WTC11 (cell line): ENCODE measurements at regions not wholly inside any gene's neighbourhood (a gene's known extent, or its start where the extent isn't known, plus 50 kb on each side); places are given as distances from the start of the nearest gene placed in this dataset.

Source experiments
- ATAC-seq: fragments of 200-7000 bp; cut with Tn5 transposase; 2 replicates; pipeline ENCODE4 v1.10.0; 2021; ENCODE audit warnings: mild to moderate bottlenecking, moderate library complexity
- CTCF ChIA-PET: fragments of 300-600 bp; sonication (Branson Sonifier 250); formaldehyde crosslinking; loops from one replicate; lab custom pipeline; 2021; ENCODE audit warnings: antibody characterized with exemption; lab: Charles Lee
- POLR2A ChIA-PET: fragments of 350-600 bp; sonication (Branson Sonifier 250); formaldehyde crosslinking; loops from one replicate; lab custom pipeline; 2021; ENCODE audit warnings: antibody characterized with exemption; lab: Charles Lee
- DNase-seq: peaks from one replicate; pipeline ENCODE4 v3.0.0; 2021; ENCODE audit warnings: low spot score
- H3K27ac Mint-ChIP-seq: 2 replicates; pipeline ENCODE4 v1.8.0; 2021; ENCODE audit warnings: mixed read lengths
- H3K27me3 Mint-ChIP-seq: 2 replicates; pipeline ENCODE4 v1.8.0; 2021; ENCODE audit warnings: low read depth, mild to moderate bottlenecking, moderate library complexity, mixed read lengths
- H3K36me3 Mint-ChIP-seq: 2 replicates; pipeline ENCODE4 v1.8.0; 2021; ENCODE audit warnings: mixed read lengths
- H3K4me1 Mint-ChIP-seq: 2 replicates; pipeline ENCODE4 v1.8.0; 2022; ENCODE audit warnings: mixed read lengths
- H3K4me3 Mint-ChIP-seq: 2 replicates; pipeline ENCODE4 v1.8.0; 2021; ENCODE audit warnings: mild to moderate bottlenecking, moderate library complexity, mixed read lengths
- H3K9me3 Mint-ChIP-seq: 2 replicates; pipeline ENCODE4 v1.8.0; 2021; ENCODE audit warnings: mixed read lengths
- AFF4 ChIP-seq: sonication (generic); formaldehyde crosslinking; IDR thresholded peaks from 2 replicates; pipeline ENCODE4 v1.8.1; 2023; ENCODE audit warnings: mild to moderate bottlenecking, missing genetic modification reagents, borderline replicate concordance
- ATF1 ChIP-seq: sonication (generic); formaldehyde crosslinking; IDR thresholded peaks from 2 replicates; pipeline ENCODE4 v1.8.1; 2023; ENCODE audit warnings: mild to moderate bottlenecking, moderate library complexity, missing genetic modification reagents
- ATF6 ChIP-seq: sonication (generic); formaldehyde crosslinking; IDR thresholded peaks from 2 replicates; pipeline ENCODE4 v1.8.1; 2023; ENCODE audit warnings: mild to moderate bottlenecking, missing genetic modification reagents
- CBFB ChIP-seq: sonication (generic); formaldehyde crosslinking; IDR thresholded peaks from 2 replicates; pipeline ENCODE4 v1.8.1; 2022; ENCODE audit warnings: mild to moderate bottlenecking, low read depth, missing genetic modification reagents
- CREB1 ChIP-seq: sonication (generic); formaldehyde crosslinking; IDR thresholded peaks from 2 replicates; pipeline ENCODE4 v1.8.0; 2023; ENCODE audit warnings: mild to moderate bottlenecking, missing genetic modification reagents
- ESRRA ChIP-seq: sonication (generic); formaldehyde crosslinking; IDR thresholded peaks from 2 replicates; pipeline ENCODE4 v1.8.1; 2022; ENCODE audit warnings: mild to moderate bottlenecking, missing genetic modification reagents, borderline replicate concordance
- FOXP4 ChIP-seq: sonication (generic); formaldehyde crosslinking; IDR thresholded peaks from 2 replicates; pipeline ENCODE4 v1.8.0; 2022; ENCODE audit warnings: mild to moderate bottlenecking, missing genetic modification reagents
- MYBL2 ChIP-seq: sonication (generic); formaldehyde crosslinking; IDR thresholded peaks from 2 replicates; pipeline ENCODE4 v1.8.1; 2023; ENCODE audit warnings: mild to moderate bottlenecking, moderate library complexity, missing genetic modification reagents
- NR1H2 ChIP-seq: sonication (generic); formaldehyde crosslinking; IDR thresholded peaks from 2 replicates; pipeline ENCODE4 v1.9.0; 2021; ENCODE audit warnings: mild to moderate bottlenecking, moderate library complexity, missing genetic modification reagents
- RORB ChIP-seq: fragments of 250-450 bp; sonication (Bioruptor Pico); IDR thresholded peaks from 2 replicates; pipeline ENCODE4 v1.9.0; 2021; ENCODE audit warnings: mild to moderate bottlenecking
- SMAD4 ChIP-seq: sonication (generic); formaldehyde crosslinking; IDR thresholded peaks from 2 replicates; pipeline ENCODE4 v1.8.0; 2022; ENCODE audit warnings: mild to moderate bottlenecking, missing genetic modification reagents
- TCF7 ChIP-seq: sonication (generic); formaldehyde crosslinking; IDR thresholded peaks from 2 replicates; pipeline ENCODE4 v1.8.0; 2022; ENCODE audit warnings: mild to moderate bottlenecking, low read depth, missing genetic modification reagents, moderate library complexity
- TEAD1 ChIP-seq: sonication (generic); formaldehyde crosslinking; IDR thresholded peaks from 2 replicates; pipeline ENCODE4 v1.8.0; 2022; ENCODE audit warnings: mild to moderate bottlenecking, missing genetic modification reagents
- TEAD4 ChIP-seq: sonication (generic); formaldehyde crosslinking; IDR thresholded peaks from 2 replicates; pipeline ENCODE4 v1.8.0; 2022; ENCODE audit warnings: mild to moderate bottlenecking, missing genetic modification reagents
- TP53 ChIP-seq: sonication (generic); formaldehyde crosslinking; IDR thresholded peaks from 2 replicates; pipeline ENCODE4 v1.8.1; 2023; ENCODE audit warnings: mild to moderate bottlenecking, missing genetic modification reagents
- ZBTB21 ChIP-seq: sonication (generic); formaldehyde crosslinking; IDR thresholded peaks from 2 replicates; pipeline ENCODE4 v1.8.1; 2023; ENCODE audit warnings: mild to moderate bottlenecking, missing genetic modification reagents, borderline replicate concordance
- ZNF219 ChIP-seq: sonication (generic); formaldehyde crosslinking; IDR thresholded peaks from 2 replicates; pipeline ENCODE4 v1.8.0; 2023; ENCODE audit warnings: missing genetic modification reagents, mild to moderate bottlenecking, borderline replicate concordance
- ZNF317 ChIP-seq: sonication (generic); formaldehyde crosslinking; IDR thresholded peaks from 2 replicates; pipeline ENCODE4 v1.8.1; 2023; ENCODE audit warnings: low read depth, mild to moderate bottlenecking, moderate library complexity, missing genetic modification reagents, borderline replicate concordance
- ZSCAN18 ChIP-seq: fragments of 250-450 bp; sonication (Bioruptor Pico); IDR thresholded peaks from 2 replicates; pipeline ENCODE4 v2.1.2; 2022; ENCODE audit warnings: mild to moderate bottlenecking, moderate library complexity
- TF ChIP-seq, protein P1 (sequence below): sonication (generic); formaldehyde crosslinking; IDR thresholded peaks from 2 replicates; pipeline ENCODE4 v1.8.1; 2022; ENCODE audit warnings: low read depth, mild to moderate bottlenecking, moderate library complexity, missing genetic modification reagents, borderline replicate concordance
- TF ChIP-seq, protein P2 (sequence below): sonication (generic); formaldehyde crosslinking; IDR thresholded peaks from 2 replicates; pipeline ENCODE4 v1.8.0; 2022; ENCODE audit warnings: mild to moderate bottlenecking, missing genetic modification reagents
- TF ChIP-seq, protein P3 (sequence below): sonication (generic); formaldehyde crosslinking; IDR thresholded peaks from 2 replicates; pipeline ENCODE4 v1.8.1; 2023; ENCODE audit warnings: mild to moderate bottlenecking, missing genetic modification reagents
- TF ChIP-seq, protein P4 (sequence below): sonication (generic); formaldehyde crosslinking; IDR thresholded peaks from 2 replicates; pipeline ENCODE4 v1.8.0; 2022; ENCODE audit warnings: mild to moderate bottlenecking, missing genetic modification reagents

DNA sequence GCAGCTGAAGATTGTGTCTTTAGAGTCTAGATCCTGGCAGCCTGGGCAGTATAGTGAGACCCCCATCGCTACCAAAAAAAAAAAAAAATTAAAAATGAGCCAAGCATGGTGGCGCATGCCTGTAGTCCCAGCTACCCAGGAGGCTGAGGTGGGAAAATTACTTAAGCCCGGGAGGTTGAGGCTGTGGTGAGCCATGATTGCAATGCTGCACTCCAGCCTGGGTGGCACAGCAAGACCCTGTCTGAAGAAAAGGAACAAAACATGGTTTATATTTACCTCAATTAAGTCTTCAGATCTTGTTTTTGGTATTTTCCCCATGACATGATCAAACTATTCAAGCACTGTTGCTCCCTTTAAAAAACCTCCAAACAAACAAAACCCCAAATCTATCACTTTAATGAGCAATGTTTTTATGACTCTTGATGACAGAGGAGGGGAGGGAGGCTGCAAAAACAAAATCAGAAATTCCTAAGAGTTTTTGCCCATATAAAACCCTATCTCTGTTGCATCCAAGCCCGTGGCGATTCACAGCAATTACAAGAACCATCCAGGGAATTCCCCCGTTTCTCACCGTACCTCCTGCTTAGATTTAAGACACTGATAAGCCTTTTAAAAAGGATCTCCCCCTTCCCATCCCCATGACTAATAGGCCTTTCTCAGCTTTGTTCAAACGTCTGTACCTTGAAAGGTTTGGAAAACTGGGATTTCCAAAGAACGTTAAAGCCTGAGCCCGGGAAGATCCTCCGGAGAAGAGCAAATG, 259.9 kb downstream of the BMP7 start:
- DNase-seq (no peak), ATAC-seq (no peak)
- Mint-ChIP-seq H3K4me3 (no peak overlapping the region), H3K36me3 (no peaks in the 10 kb centered on the region), H3K9me3 (no peaks in the 10 kb centered on the region), H3K27me3 (peaks cover 4% of the 10 kb centered on the region; the same call in 1 of the 2 replicates), H3K4me1 (peaks cover 6% of the 10 kb centered on the region), H3K27ac (no peak overlapping the region)
- TF ChIP-seq, protein P1, sequence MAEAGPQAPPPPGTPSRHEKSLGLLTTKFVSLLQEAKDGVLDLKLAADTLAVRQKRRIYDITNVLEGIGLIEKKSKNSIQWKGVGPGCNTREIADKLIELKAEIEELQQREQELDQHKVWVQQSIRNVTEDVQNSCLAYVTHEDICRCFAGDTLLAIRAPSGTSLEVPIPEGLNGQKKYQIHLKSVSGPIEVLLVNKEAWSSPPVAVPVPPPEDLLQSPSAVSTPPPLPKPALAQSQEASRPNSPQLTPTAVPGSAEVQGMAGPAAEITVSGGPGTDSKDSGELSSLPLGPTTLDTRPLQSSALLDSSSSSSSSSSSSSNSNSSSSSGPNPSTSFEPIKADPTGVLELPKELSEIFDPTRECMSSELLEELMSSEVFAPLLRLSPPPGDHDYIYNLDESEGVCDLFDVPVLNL: no peak
- TF ChIP-seq ESRRA (no peak), RORB (CRISPR knock-in tag) (no peak), AFF4 (CRISPR knock-in tag) (no peak), FOXP4 (CRISPR knock-in tag) (no peak), CBFB (CRISPR knock-in tag) (no peak), NR1H2 (CRISPR knock-in tag) (no peak), ATF6 (no peak), SMAD4 (CRISPR knock-in tag) (no peak), TEAD1 (CRISPR knock-in tag) (no peak)
- TF ChIP-seq, protein P2, sequence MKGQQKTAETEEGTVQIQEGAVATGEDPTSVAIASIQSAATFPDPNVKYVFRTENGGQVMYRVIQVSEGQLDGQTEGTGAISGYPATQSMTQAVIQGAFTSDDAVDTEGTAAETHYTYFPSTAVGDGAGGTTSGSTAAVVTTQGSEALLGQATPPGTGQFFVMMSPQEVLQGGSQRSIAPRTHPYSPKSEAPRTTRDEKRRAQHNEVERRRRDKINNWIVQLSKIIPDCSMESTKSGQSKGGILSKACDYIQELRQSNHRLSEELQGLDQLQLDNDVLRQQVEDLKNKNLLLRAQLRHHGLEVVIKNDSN (CRISPR knock-in tag): no peak
- TF ChIP-seq, protein P3, sequence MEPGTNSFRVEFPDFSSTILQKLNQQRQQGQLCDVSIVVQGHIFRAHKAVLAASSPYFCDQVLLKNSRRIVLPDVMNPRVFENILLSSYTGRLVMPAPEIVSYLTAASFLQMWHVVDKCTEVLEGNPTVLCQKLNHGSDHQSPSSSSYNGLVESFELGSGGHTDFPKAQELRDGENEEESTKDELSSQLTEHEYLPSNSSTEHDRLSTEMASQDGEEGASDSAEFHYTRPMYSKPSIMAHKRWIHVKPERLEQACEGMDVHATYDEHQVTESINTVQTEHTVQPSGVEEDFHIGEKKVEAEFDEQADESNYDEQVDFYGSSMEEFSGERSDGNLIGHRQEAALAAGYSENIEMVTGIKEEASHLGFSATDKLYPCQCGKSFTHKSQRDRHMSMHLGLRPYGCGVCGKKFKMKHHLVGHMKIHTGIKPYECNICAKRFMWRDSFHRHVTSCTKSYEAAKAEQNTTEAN (CRISPR knock-in tag): no peak
- ChIA-PET POLR2A (no interaction called here), CTCF (interaction anchor here (1.0 to 1.8 kb wide), 3 partner anchors 16 to 456 kb away, joined by 3 to 5 read pairs (median 3); no protein-coding TSS in a partner anchor)

DNA sequence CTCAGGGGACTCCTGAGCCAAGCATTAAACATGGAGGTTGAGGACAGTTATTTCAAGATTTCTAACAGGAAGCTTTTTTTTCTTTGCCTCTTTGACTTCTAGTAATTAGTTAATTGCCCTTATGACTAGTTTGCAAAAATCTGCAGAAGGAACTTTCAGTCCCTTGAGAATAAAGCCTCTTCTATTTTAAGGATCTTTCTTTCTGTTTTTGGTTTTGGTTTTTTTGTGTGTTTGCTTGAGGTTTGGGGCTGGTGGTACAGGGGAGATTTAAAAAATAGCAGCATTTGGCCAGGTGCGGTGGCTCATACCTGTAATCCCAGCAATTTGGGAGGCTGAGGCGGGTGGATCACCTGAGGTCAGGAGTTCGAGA, 259.3 kb downstream of the BMP7 start:
- no peak overlapping the region for H3K4me3 Mint-ChIP-seq
- no peak for ATAC-seq
- ChIA-PET CTCF (no interaction called here), POLR2A (no interaction called here)
- no peak for DNase-seq
- H3K27ac Mint-ChIP-seq: no peak overlapping the region
- H3K27me3 Mint-ChIP-seq: peaks cover 4% of the 10 kb centered on the region
- no peaks in the 10 kb centered on the region for H3K9me3 Mint-ChIP-seq
- H3K36me3 Mint-ChIP-seq: no peaks in the 10 kb centered on the region
- peaks cover 6% of the 10 kb centered on the region for H3K4me1 Mint-ChIP-seq
- TF ChIP-seq ATF1 (CRISPR knock-in tag): no peak
- no peak for TF ChIP-seq CREB1 (CRISPR knock-in tag)
- TF ChIP-seq TEAD4 (CRISPR knock-in tag): no peak
- no peak for TF ChIP-seq TP53 (CRISPR knock-in tag)
- no peak for TF ChIP-seq ZBTB21
- TF ChIP-seq MYBL2 (CRISPR knock-in tag): no peak
- TF ChIP-seq ZNF219 (CRISPR knock-in tag): no peak
- no peak for TF ChIP-seq ZNF317 (CRISPR knock-in tag)
- no peak for TF ChIP-seq TCF7 (CRISPR knock-in tag)
- TF ChIP-seq, protein P4, sequence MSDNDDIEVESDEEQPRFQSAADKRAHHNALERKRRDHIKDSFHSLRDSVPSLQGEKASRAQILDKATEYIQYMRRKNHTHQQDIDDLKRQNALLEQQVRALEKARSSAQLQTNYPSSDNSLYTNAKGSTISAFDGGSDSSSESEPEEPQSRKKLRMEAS (CRISPR knock-in tag): no peak
- no peak for TF ChIP-seq ZSCAN18 (CRISPR knock-in tag)
